ENCODE measurements at regions not wholly inside any gene's neighbourhood (a gene's known extent, or its start where the extent isn't known, plus 50 kb on each side); places are given as distances from the start of the nearest gene placed in this dataset.

DNA sequence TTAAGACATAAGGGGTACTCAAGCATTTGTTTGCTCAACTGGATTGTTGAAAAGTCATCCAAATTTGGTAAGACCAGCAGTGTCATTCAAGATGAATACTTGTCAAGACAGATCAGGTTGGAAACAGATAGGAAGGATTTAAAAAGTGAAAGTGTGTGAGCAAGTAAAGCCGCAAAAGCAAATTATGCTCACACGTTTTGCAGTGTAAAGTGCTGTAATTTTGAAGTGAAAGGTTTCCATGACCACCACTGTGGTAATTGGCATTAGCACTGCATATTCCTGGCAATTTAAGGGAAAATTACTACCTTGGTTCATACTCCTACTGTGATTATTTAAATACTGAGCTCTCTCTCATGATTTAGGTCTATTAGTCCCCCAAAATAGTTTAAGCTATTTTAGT, 704.1 kb upstream of the CCDC179 start:
- Histone ChIP-seq H3K4me2 (ENCODE audit: control insufficient read depth, extremely low read depth, insufficient read depth, low read depth, low read length) (no peak overlapping the region), H3K36me3 (ENCODE audit: control insufficient read depth in 2 of 2, extremely low read depth in 1 of 2, insufficient read depth in 2 of 2, low read length in 2 of 2) (no peaks in the 10 kb centered on the region), H3K9me1 (ENCODE audit: control insufficient read depth, extremely low read depth, insufficient read depth, low read length) (no peaks in the 10 kb centered on the region), H3K9me3 (ENCODE audit: control insufficient read depth, low read depth, low read length) (no peaks in the 10 kb centered on the region), H4K20me1 (ENCODE audit: control insufficient read depth, extremely low read depth, insufficient read depth, low read length) (no peaks in the 10 kb centered on the region), H3K4me3 (ENCODE audit: control insufficient read depth in 2 of 3, extremely low read depth in 1 of 3, insufficient read depth in 2 of 3, low read depth in 1 of 3, low read length in 3 of 3) (no peak overlapping the region), H3K27me3 (ENCODE audit: control insufficient read depth, extremely low read depth, insufficient read depth, low read length) (no peaks in the 10 kb centered on the region), H3K9ac (ENCODE audit: control insufficient read depth, extremely low read depth, insufficient read depth, low read length) (no peak overlapping the region), H3K79me2 (ENCODE audit: control insufficient read depth, insufficient read depth, low read length) (no peaks in the 10 kb centered on the region), H3K27ac (ENCODE audit: control insufficient read depth, insufficient read depth, low read length) (no peak overlapping the region), H3K4me1 (ENCODE audit: control insufficient read depth, extremely low read depth, insufficient read depth, low read length) (no peaks in the 10 kb centered on the region), H2AFZ (ENCODE audit: control insufficient read depth, low read length) (no peak overlapping the region)
- dilution Hi-C loops (cut with MboI; ENCODE audit: extremely low pct_ligation_motif_present, low sequenced_read_pairs) = no loop called here
- FAIRE-seq (no peak), DNase-seq (ENCODE audit: low read depth, low spot score) (no peak)
- no peak for TF ChIP-seq EZH2 (IDR thresholded peaks at IDR 0.05; ENCODE audit: low read length)
- TF ChIP-seq, protein P1, sequence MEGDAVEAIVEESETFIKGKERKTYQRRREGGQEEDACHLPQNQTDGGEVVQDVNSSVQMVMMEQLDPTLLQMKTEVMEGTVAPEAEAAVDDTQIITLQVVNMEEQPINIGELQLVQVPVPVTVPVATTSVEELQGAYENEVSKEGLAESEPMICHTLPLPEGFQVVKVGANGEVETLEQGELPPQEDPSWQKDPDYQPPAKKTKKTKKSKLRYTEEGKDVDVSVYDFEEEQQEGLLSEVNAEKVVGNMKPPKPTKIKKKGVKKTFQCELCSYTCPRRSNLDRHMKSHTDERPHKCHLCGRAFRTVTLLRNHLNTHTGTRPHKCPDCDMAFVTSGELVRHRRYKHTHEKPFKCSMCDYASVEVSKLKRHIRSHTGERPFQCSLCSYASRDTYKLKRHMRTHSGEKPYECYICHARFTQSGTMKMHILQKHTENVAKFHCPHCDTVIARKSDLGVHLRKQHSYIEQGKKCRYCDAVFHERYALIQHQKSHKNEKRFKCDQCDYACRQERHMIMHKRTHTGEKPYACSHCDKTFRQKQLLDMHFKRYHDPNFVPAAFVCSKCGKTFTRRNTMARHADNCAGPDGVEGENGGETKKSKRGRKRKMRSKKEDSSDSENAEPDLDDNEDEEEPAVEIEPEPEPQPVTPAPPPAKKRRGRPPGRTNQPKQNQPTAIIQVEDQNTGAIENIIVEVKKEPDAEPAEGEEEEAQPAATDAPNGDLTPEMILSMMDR (optimal IDR thresholded peaks at IDR 0.05 in 1 of 3, IDR thresholded peaks at IDR 0.05 in 1 of 3, conservative IDR thresholded peaks at IDR 0.05 in 1 of 3; ENCODE audit: extremely low read depth in 1 of 3, insufficient read depth in 2 of 3, low read length in 3 of 3) = no peak

GRCh38 chr11:23569134-23569533, 708.9 kb upstream of the CCDC179 start:
- TF ChIP-seq, protein P1 (optimal IDR thresholded peaks at IDR 0.05 in 1 of 3, IDR thresholded peaks at IDR 0.05 in 1 of 3, conservative IDR thresholded peaks at IDR 0.05 in 1 of 3; ENCODE audit: extremely low read depth in 1 of 3, insufficient read depth in 2 of 3, low read length in 3 of 3) = no peak
- TF ChIP-seq EZH2 (IDR thresholded peaks at IDR 0.05; ENCODE audit: low read length) = no peak
- no peaks in the 10 kb centered on the region for H4K20me1 ChIP-seq (ENCODE audit: control insufficient read depth, extremely low read depth, insufficient read depth, low read length)
- H3K36me3 ChIP-seq (ENCODE audit: control insufficient read depth in 2 of 2, extremely low read depth in 1 of 2, insufficient read depth in 2 of 2, low read length in 2 of 2) = no peaks in the 10 kb centered on the region
- DNase-seq (ENCODE audit: low read depth, low spot score) = no peak
- no peaks in the 10 kb centered on the region for H3K79me2 ChIP-seq (ENCODE audit: control insufficient read depth, insufficient read depth, low read length)
- no peak overlapping the region for H3K4me3 ChIP-seq (ENCODE audit: control insufficient read depth in 2 of 3, extremely low read depth in 1 of 3, insufficient read depth in 2 of 3, low read depth in 1 of 3, low read length in 3 of 3)
- H3K27ac ChIP-seq (ENCODE audit: control insufficient read depth, insufficient read depth, low read length) = no peak overlapping the region
- H3K4me1 ChIP-seq (ENCODE audit: control insufficient read depth, extremely low read depth, insufficient read depth, low read length) = no peaks in the 10 kb centered on the region
- H3K9me1 ChIP-seq (ENCODE audit: control insufficient read depth, extremely low read depth, insufficient read depth, low read length) = no peaks in the 10 kb centered on the region
- H3K27me3 ChIP-seq (ENCODE audit: control insufficient read depth, extremely low read depth, insufficient read depth, low read length) = no peaks in the 10 kb centered on the region
- H3K9ac ChIP-seq (ENCODE audit: control insufficient read depth, extremely low read depth, insufficient read depth, low read length) = no peak overlapping the region
- dilution Hi-C loops (cut with MboI; ENCODE audit: extremely low pct_ligation_motif_present, low sequenced_read_pairs) = no loop called here
- H2AFZ ChIP-seq (ENCODE audit: control insufficient read depth, low read length) = no peak overlapping the region
- H3K9me3 ChIP-seq (ENCODE audit: control insufficient read depth, low read depth, low read length) = no peaks in the 10 kb centered on the region
- FAIRE-seq = no peak
- H3K4me2 ChIP-seq (ENCODE audit: control insufficient read depth, extremely low read depth, insufficient read depth, low read depth, low read length) = no peak overlapping the region
